ENCODE measurements at regions not wholly inside any gene's neighbourhood (a gene's known extent, or its start where the extent isn't known, plus 50 kb on each side); places are given as distances from the start of the nearest gene placed in this dataset.

GRCh38 chr3:174465177-174465576 is 394.0 kb upstream of the NAALADL2 start:
- H2AFZ ChIP-seq (ENCODE audit: low read depth, low read length): no peak overlapping the region
- no peaks in the 10 kb centered on the region for H3K9me3 ChIP-seq (ENCODE audit: insufficient read depth, low read depth, low read length)
- DNase-seq (ENCODE audit: low read depth) (no peak), FAIRE-seq (no peak)
- no peak overlapping the region for H3K27ac ChIP-seq (ENCODE audit: low read depth, low read length)
- no peaks in the 10 kb centered on the region for H3K27me3 ChIP-seq (ENCODE audit: insufficient read depth, low read length)
- H3K79me2 ChIP-seq (ENCODE audit: insufficient read depth, low read length): no peaks in the 10 kb centered on the region
- no peaks in the 10 kb centered on the region for H3K36me3 Mint-ChIP-seq (ENCODE audit: low read depth, unreplicated experiment)
- no peaks in the 10 kb centered on the region for H3K36me3 ChIP-seq (ENCODE audit: insufficient read depth, low read length)
- no peak overlapping the region for H3K4me3 Mint-ChIP-seq (ENCODE audit: unreplicated experiment)
- H3K4me1 ChIP-seq (ENCODE audit: insufficient read depth, low read length): no peaks in the 10 kb centered on the region
- no peak overlapping the region for H3K4me2 ChIP-seq (ENCODE audit: low read length)
- no peak overlapping the region for H3K9ac ChIP-seq (ENCODE audit: low read length)
- H3K9me3 Mint-ChIP-seq (ENCODE audit: unreplicated experiment): peaks cover 2% of the 10 kb centered on the region
- H4K20me1 ChIP-seq (ENCODE audit: insufficient read depth, low read length): no peaks in the 10 kb centered on the region
- H3K4me1 Mint-ChIP-seq (ENCODE audit: low read depth, unreplicated experiment): peaks cover under 1% of the 10 kb centered on the region
- no peak overlapping the region for H3K27ac Mint-ChIP-seq (ENCODE audit: unreplicated experiment)
- TF ChIP-seq EZH2 (IDR thresholded peaks at IDR 0.05; ENCODE audit: insufficient read depth, low read length): no peak
- H3K4me3 ChIP-seq (ENCODE audit: insufficient read depth, low read depth, low read length): no peak overlapping the region
- no peaks in the 10 kb centered on the region for H3K27me3 Mint-ChIP-seq (ENCODE audit: low read depth, unreplicated experiment)

- Mint-ChIP-seq H3K27ac (ENCODE audit: unreplicated experiment) (no peak overlapping the region), H3K36me3 (ENCODE audit: low read depth, unreplicated experiment) (no peaks in the 10 kb centered on the region), H3K27me3 (ENCODE audit: low read depth, unreplicated experiment) (no peaks in the 10 kb centered on the region), H3K9me3 (ENCODE audit: unreplicated experiment) (peaks cover 2% of the 10 kb centered on the region), H3K4me3 (ENCODE audit: unreplicated experiment) (no peak overlapping the region), H3K4me1 (ENCODE audit: low read depth, unreplicated experiment) (peaks cover 5% of the 10 kb centered on the region)
- TF ChIP-seq CTCF (IDR thresholded peaks at IDR 0.05; ENCODE audit: insufficient read depth, low read depth, low read length) (no peak), EZH2 (IDR thresholded peaks at IDR 0.05; ENCODE audit: insufficient read depth, low read length) (no peak)
- no peaks in the 10 kb centered on the region for H3K36me3 ChIP-seq (ENCODE audit: insufficient read depth, low read length)
- no peaks in the 10 kb centered on the region for H3K9me3 ChIP-seq (ENCODE audit: insufficient read depth, low read depth, low read length)
- no peak overlapping the region for H3K4me2 ChIP-seq (ENCODE audit: low read length)
- no peak overlapping the region for H3K9ac ChIP-seq (ENCODE audit: low read length)
- no peak overlapping the region for H3K4me3 ChIP-seq (ENCODE audit: insufficient read depth, low read depth, low read length)
- no peaks in the 10 kb centered on the region for H3K79me2 ChIP-seq (ENCODE audit: insufficient read depth, low read length)
- H4K20me1 ChIP-seq (ENCODE audit: insufficient read depth, low read length): no peaks in the 10 kb centered on the region
- no peak overlapping the region for H2AFZ ChIP-seq (ENCODE audit: low read depth, low read length)
- FAIRE-seq (no peak), DNase-seq (ENCODE audit: low read depth) (no peak)
- no peaks in the 10 kb centered on the region for H3K4me1 ChIP-seq (ENCODE audit: insufficient read depth, low read length)
- H3K27me3 ChIP-seq (ENCODE audit: insufficient read depth, low read length): no peaks in the 10 kb centered on the region
- H3K27ac ChIP-seq (ENCODE audit: low read depth, low read length): no peak overlapping the region
Observed at GRCh38 chr3:174466471-174467054, 392.6 kb upstream of the NAALADL2 start.

- Histone ChIP-seq H3K4me1 (ENCODE audit: insufficient read depth, low read length) (no peaks in the 10 kb centered on the region), H3K27me3 (ENCODE audit: insufficient read depth, low read length) (no peaks in the 10 kb centered on the region), H4K20me1 (ENCODE audit: insufficient read depth, low read length) (no peaks in the 10 kb centered on the region), H3K4me2 (ENCODE audit: low read length) (no peak overlapping the region), H3K4me3 (ENCODE audit: insufficient read depth, low read depth, low read length) (no peak overlapping the region), H2AFZ (ENCODE audit: low read depth, low read length) (no peak overlapping the region), H3K9ac (ENCODE audit: low read length) (no peak overlapping the region), H3K79me2 (ENCODE audit: insufficient read depth, low read length) (no peaks in the 10 kb centered on the region), H3K36me3 (ENCODE audit: insufficient read depth, low read length) (no peaks in the 10 kb centered on the region), H3K9me3 (ENCODE audit: insufficient read depth, low read depth, low read length) (no peaks in the 10 kb centered on the region), H3K27ac (ENCODE audit: low read depth, low read length) (no peak overlapping the region)
- Mint-ChIP-seq H3K4me1 (ENCODE audit: low read depth, unreplicated experiment) (no peaks in the 10 kb centered on the region), H3K9me3 (ENCODE audit: unreplicated experiment) (no peaks in the 10 kb centered on the region), H3K4me3 (ENCODE audit: unreplicated experiment) (no peak overlapping the region), H3K27me3 (ENCODE audit: low read depth, unreplicated experiment) (no peaks in the 10 kb centered on the region), H3K36me3 (ENCODE audit: low read depth, unreplicated experiment) (no peaks in the 10 kb centered on the region), H3K27ac (ENCODE audit: unreplicated experiment) (no peak overlapping the region)
- FAIRE-seq (no peak), DNase-seq (ENCODE audit: low read depth) (no peak)
- TF ChIP-seq CTCF (IDR thresholded peaks at IDR 0.05; ENCODE audit: insufficient read depth, low read depth, low read length) (no peak), EZH2 (IDR thresholded peaks at IDR 0.05; ENCODE audit: insufficient read depth, low read length) (no peak)
Observed at GRCh38 chr3:174477491-174477890, 381.6 kb upstream of the NAALADL2 start.
